ENCODE measurements at regions not wholly inside any gene's neighbourhood (a gene's known extent, or its start where the extent isn't known, plus 50 kb on each side); places are given as distances from the start of the nearest gene placed in this dataset.
"Not testable (repeated sequence)": the region's sequence is repeated elsewhere in the genome, so short reads cannot be mapped to it uniquely, and the experiment has no call there.

GRCh38 chr20:19835533-19836222 is 77.6 kb downstream of the RIN2 start:
- H3K4me1 ChIP-seq (ENCODE audit: control insufficient read depth in 1 of 2, extremely low read depth in 1 of 2, insufficient read depth in 2 of 2, low read length in 2 of 2) = no peaks in the 10 kb centered on the region
- H3K9me3 ChIP-seq = no peaks in the 10 kb centered on the region
- H3K27me3 ChIP-seq (replicated peaks in 1 of 2; ENCODE audit: control insufficient read depth in 2 of 2, extremely low read depth in 1 of 2, insufficient read depth in 2 of 2, low read length in 1 of 2) = peaks cover 0 to 19% of the 10 kb centered on the region in 2 experiments
- DNase-seq (no peak), ATAC-seq (replicated peaks in 1 of 4) (no peak)
- no peak overlapping the region for H3K4me3 ChIP-seq (ENCODE audit: control insufficient read depth in 1 of 2, extremely low read depth in 1 of 2, low read length in 1 of 2)
- no peak overlapping the region for H3K27ac Mint-ChIP-seq
- peaks cover 0 to 9% (median 7%) of the 10 kb centered on the region in 3 donors for H3K4me1 Mint-ChIP-seq
- WGBS (ENCODE audit: insufficient coverage) = 64% methylated on average over 5 of the region's 9 CpGs
- ChIA-PET CTCF (no interaction called here), POLR2A (no interaction called here)
- H3K4me3 Mint-ChIP-seq = no peak overlapping the region
- no peaks in the 10 kb centered on the region for H3K9me3 Mint-ChIP-seq
- H3K36me3 Mint-ChIP-seq = no peaks in the 10 kb centered on the region
- no peak overlapping the region for H3K27ac ChIP-seq (ENCODE audit: low read length)
- H3K27me3 Mint-ChIP-seq = peaks cover 3 to 7% of the 10 kb centered on the region in 2 donors
- no peaks in the 10 kb centered on the region for H3K36me3 ChIP-seq (ENCODE audit: control insufficient read depth in 2 of 2, extremely low read depth in 1 of 2, insufficient read depth in 1 of 2, low read length in 1 of 2)

GRCh38 chr20:19838468-19838867 is 80.4 kb downstream of the RIN2 start:
- Histone ChIP-seq H3K27ac (ENCODE audit: low read length) (no peak overlapping the region), H3K4me1 (ENCODE audit: control insufficient read depth in 1 of 2, extremely low read depth in 1 of 2, insufficient read depth in 2 of 2, low read length in 2 of 2) (no peaks in the 10 kb centered on the region), H3K9me3 (no peaks in the 10 kb centered on the region), H3K36me3 (ENCODE audit: control insufficient read depth in 2 of 2, extremely low read depth in 1 of 2, insufficient read depth in 1 of 2, low read length in 1 of 2) (no peaks in the 10 kb centered on the region), H3K4me3 (ENCODE audit: control insufficient read depth in 1 of 2, extremely low read depth in 1 of 2, low read length in 1 of 2) (no peak overlapping the region), H3K27me3 (replicated peaks in 1 of 2; ENCODE audit: control insufficient read depth in 2 of 2, extremely low read depth in 1 of 2, insufficient read depth in 2 of 2, low read length in 1 of 2) (peaks cover 0 to 8% of the 10 kb centered on the region in 2 experiments)
- Mint-ChIP-seq H3K9me3 (peaks cover 3% of the 10 kb centered on the region in 3 donors), H3K27ac (no peak overlapping the region), H3K4me1 (no peaks in the 10 kb centered on the region), H3K4me3 (no peak overlapping the region), H3K36me3 (no peaks in the 10 kb centered on the region), H3K27me3 (no peaks in the 10 kb centered on the region)
- DNase-seq (no peak), ATAC-seq (replicated peaks in 1 of 4) (no peak)
- 87% methylated on average over 3 of the region's 5 CpGs for WGBS (ENCODE audit: insufficient coverage)
- ChIA-PET POLR2A (no interaction called here), CTCF (no interaction called here)

DNA sequence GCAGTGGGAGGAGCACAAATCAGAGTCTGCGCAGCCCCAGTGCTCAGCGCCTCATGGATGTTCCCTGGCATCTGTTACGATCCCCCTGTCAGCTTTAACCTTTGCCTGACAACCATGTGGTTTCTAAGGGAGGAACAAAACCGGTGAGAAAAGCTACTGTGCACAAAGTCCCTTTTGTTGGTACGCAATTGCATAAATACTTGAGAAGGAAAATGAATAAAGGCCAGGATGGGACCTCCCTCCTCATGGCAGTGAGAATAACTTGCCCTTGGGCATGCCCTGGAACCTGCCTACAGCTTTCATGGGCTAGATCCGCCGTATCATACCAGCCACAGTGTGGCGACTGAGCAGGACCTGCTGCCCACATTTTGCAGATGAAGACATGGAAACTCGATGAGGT is 81.0 kb downstream of the RIN2 start:
- DNase-seq = no peak
- Histone ChIP-seq H3K9me3 (no peaks in the 10 kb centered on the region), H3K4me3 (ENCODE audit: control insufficient read depth in 1 of 2, extremely low read depth in 1 of 2, low read length in 1 of 2) (no peak overlapping the region), H3K27ac (ENCODE audit: low read length) (no peak overlapping the region), H3K4me1 (ENCODE audit: control insufficient read depth in 1 of 2, extremely low read depth in 1 of 2, insufficient read depth in 2 of 2, low read length in 2 of 2) (no peaks in the 10 kb centered on the region), H3K36me3 (ENCODE audit: control insufficient read depth in 2 of 2, extremely low read depth in 1 of 2, insufficient read depth in 1 of 2, low read length in 1 of 2) (no peaks in the 10 kb centered on the region), H3K27me3 (replicated peaks in 1 of 2; ENCODE audit: control insufficient read depth in 2 of 2, extremely low read depth in 1 of 2, insufficient read depth in 2 of 2, low read length in 1 of 2) (peaks cover 0 to 5% of the 10 kb centered on the region in 2 experiments)
- POLR2A ChIA-PET = no interaction called here
- CTCF ChIA-PET = no interaction called here
- Mint-ChIP-seq H3K36me3 (no peaks in the 10 kb centered on the region), H3K9me3 (peaks cover 3% of the 10 kb centered on the region in 3 donors), H3K4me1 (no peaks in the 10 kb centered on the region), H3K27ac (no peak overlapping the region), H3K4me3 (no peak overlapping the region), H3K27me3 (no peaks in the 10 kb centered on the region)
- ATAC-seq (replicated peaks in 1 of 4) = no peak
- 91% methylated on average over 8 of the region's 9 CpGs for WGBS (ENCODE audit: insufficient coverage)

DNA sequence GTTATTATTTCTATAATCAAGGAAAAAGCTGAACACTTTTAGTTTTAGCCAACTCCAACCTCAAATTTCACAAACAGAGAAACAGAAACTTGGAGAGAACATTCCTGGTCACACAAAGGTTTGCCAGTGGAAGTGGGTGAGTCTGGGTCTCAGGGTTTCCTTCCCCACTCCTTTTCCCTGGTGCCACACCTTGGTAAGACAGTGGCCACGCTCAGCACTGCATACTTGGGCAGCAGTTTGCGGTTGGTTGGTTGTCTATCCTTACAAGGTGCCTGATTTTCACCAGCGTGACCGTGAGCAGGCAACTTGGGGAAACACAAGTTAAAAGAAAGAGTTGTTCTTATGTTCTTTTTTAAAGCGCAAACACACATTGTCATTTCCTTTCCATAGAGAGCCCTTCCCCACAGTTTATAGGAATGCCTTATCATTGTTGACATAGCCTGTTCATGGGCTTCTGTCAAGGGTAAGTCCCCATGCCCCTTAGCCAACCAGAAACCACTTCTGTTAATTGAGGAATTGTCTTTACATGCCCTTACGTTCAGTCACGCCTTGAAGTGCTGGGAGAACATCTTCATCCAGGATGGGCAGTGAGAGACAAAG is 82.2 kb downstream of the RIN2 start:
- WGBS (ENCODE audit: insufficient coverage) = 72% methylated on average over 2 of the region's 7 CpGs
- Histone ChIP-seq H3K27me3 (replicated peaks in 1 of 2; ENCODE audit: control insufficient read depth in 2 of 2, extremely low read depth in 1 of 2, insufficient read depth in 2 of 2, low read length in 1 of 2) (no peaks in the 10 kb centered on the region), H3K4me1 (ENCODE audit: control insufficient read depth in 1 of 2, extremely low read depth in 1 of 2, insufficient read depth in 2 of 2, low read length in 2 of 2) (no peaks in the 10 kb centered on the region), H3K4me3 (ENCODE audit: control insufficient read depth in 1 of 2, extremely low read depth in 1 of 2, low read length in 1 of 2) (no peak overlapping the region), H3K9me3 (no peaks in the 10 kb centered on the region), H3K27ac (ENCODE audit: low read length) (no peak overlapping the region), H3K36me3 (ENCODE audit: control insufficient read depth in 2 of 2, extremely low read depth in 1 of 2, insufficient read depth in 1 of 2, low read length in 1 of 2) (no peaks in the 10 kb centered on the region)
- ChIA-PET CTCF (no interaction called here), POLR2A (no interaction called here)
- no peaks in the 10 kb centered on the region for H3K27me3 Mint-ChIP-seq
- no peaks in the 10 kb centered on the region for H3K4me1 Mint-ChIP-seq
- ATAC-seq (replicated peaks in 1 of 4) (no peak), DNase-seq (no peak)
- peaks cover 3% of the 10 kb centered on the region in 3 donors for H3K9me3 Mint-ChIP-seq
- H3K27ac Mint-ChIP-seq = no peak overlapping the region
- no peaks in the 10 kb centered on the region for H3K36me3 Mint-ChIP-seq
- H3K4me3 Mint-ChIP-seq = no peak overlapping the region

GRCh38 chr20:19841740-19842139 is 83.7 kb downstream of the RIN2 start:
- Histone ChIP-seq H3K4me3 (ENCODE audit: control insufficient read depth in 1 of 2, extremely low read depth in 1 of 2, low read length in 1 of 2) (no peak overlapping the region), H3K27ac (ENCODE audit: low read length) (no peak overlapping the region), H3K27me3 (replicated peaks in 1 of 2; ENCODE audit: control insufficient read depth in 2 of 2, extremely low read depth in 1 of 2, insufficient read depth in 2 of 2, low read length in 1 of 2) (no peaks in the 10 kb centered on the region), H3K9me3 (no peaks in the 10 kb centered on the region), H3K4me1 (ENCODE audit: control insufficient read depth in 1 of 2, extremely low read depth in 1 of 2, insufficient read depth in 2 of 2, low read length in 2 of 2) (no peaks in the 10 kb centered on the region), H3K36me3 (ENCODE audit: control insufficient read depth in 2 of 2, extremely low read depth in 1 of 2, insufficient read depth in 1 of 2, low read length in 1 of 2) (no peaks in the 10 kb centered on the region)
- CTCF ChIA-PET = no interaction called here
- no peaks in the 10 kb centered on the region for H3K4me1 Mint-ChIP-seq
- peaks cover 3% of the 10 kb centered on the region in 3 donors for H3K9me3 Mint-ChIP-seq
- no peak overlapping the region for H3K27ac Mint-ChIP-seq
- no peaks in the 10 kb centered on the region for H3K36me3 Mint-ChIP-seq
- H3K27me3 Mint-ChIP-seq = peaks cover 0 to 5% of the 10 kb centered on the region in 2 donors
- ATAC-seq (replicated peaks in 1 of 4) (no peak), DNase-seq (no peak)
- H3K4me3 Mint-ChIP-seq = no peak overlapping the region
- POLR2A ChIA-PET = interaction anchor here in 1 of 2 donors (0.7 kb wide), 1 partner anchor 320 kb away, joined by 3 read pairs; no protein-coding TSS in a partner anchor

DNA sequence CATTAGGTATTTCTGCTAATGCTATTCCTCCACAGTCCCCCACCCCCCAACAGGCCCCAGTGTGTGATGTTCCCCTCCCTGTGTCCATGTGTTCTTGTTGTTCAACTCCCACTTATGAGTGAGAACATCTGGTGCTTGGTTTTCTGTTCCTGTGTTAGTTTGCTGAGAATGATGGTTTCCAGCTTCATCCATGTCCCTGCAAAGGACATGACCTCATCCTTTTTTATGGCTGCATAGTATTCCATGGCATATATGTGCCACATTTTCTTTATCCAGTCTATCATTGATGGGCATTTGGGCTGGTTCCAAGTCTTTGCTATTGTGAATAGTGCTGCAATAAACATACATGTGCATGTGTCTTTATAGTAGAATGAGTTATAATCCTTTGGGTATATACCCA is 86.8 kb downstream of the RIN2 start:
- H3K27ac Mint-ChIP-seq; H3K27me3 ChIP-seq (replicated peaks in 1 of 2; ENCODE audit: control insufficient read depth in 2 of 2, extremely low read depth in 1 of 2, insufficient read depth in 2 of 2, low read length in 1 of 2); H3K4me1 ChIP-seq (ENCODE audit: control insufficient read depth in 1 of 2, extremely low read depth in 1 of 2, insufficient read depth in 2 of 2, low read length in 2 of 2); POLR2A ChIA-PET; H3K9me3 Mint-ChIP-seq; H3K4me1 Mint-ChIP-seq; CTCF ChIA-PET; H3K27ac ChIP-seq (ENCODE audit: low read length); H3K4me3 Mint-ChIP-seq; H3K4me3 ChIP-seq (ENCODE audit: control insufficient read depth in 1 of 2, extremely low read depth in 1 of 2, low read length in 1 of 2); H3K36me3 ChIP-seq (ENCODE audit: control insufficient read depth in 2 of 2, extremely low read depth in 1 of 2, insufficient read depth in 1 of 2, low read length in 1 of 2); H3K36me3 Mint-ChIP-seq; ATAC-seq (replicated peaks in 1 of 4); DNase-seq; H3K9me3 ChIP-seq: not testable (repeated sequence)
- H3K27me3 Mint-ChIP-seq = peaks cover 4 to 16% of the 10 kb centered on the region in 2 donors

DNA sequence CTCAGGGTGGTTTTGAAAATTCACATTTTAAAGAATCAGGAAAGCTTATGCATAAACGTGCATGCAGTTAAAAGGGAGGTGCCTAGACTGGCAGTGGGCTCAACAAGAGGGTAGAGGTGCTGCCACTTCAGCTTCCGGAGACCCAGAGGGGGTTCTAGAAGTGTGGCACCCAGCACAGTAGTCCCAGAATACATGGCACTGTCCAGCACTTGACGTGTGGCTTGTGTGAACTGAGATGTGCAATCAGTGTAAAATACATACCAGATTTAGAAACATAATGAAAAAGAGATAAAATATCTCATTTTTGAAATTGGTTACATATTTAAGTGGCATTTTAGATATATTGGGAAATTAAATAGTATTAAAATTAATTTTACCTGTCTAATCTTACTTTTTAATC is 89.3 kb downstream of the RIN2 start:
- H3K4me3 Mint-ChIP-seq = no peak overlapping the region
- no peaks in the 10 kb centered on the region for H3K36me3 ChIP-seq (ENCODE audit: control insufficient read depth in 2 of 2, extremely low read depth in 1 of 2, insufficient read depth in 1 of 2, low read length in 1 of 2)
- no peaks in the 10 kb centered on the region for H3K9me3 ChIP-seq
- H3K4me1 Mint-ChIP-seq = no peaks in the 10 kb centered on the region
- H3K9me3 Mint-ChIP-seq = peaks cover 3% of the 10 kb centered on the region in 3 donors
- H3K4me1 ChIP-seq (ENCODE audit: control insufficient read depth in 1 of 2, extremely low read depth in 1 of 2, insufficient read depth in 2 of 2, low read length in 2 of 2) = no peaks in the 10 kb centered on the region
- CTCF ChIA-PET = no interaction called here
- DNase-seq (no peak), ATAC-seq (replicated peaks in 1 of 4) (no peak)
- WGBS (ENCODE audit: insufficient coverage) = 25% methylated on average over 1 of the region's 3 CpGs
- POLR2A ChIA-PET = no interaction called here
- H3K36me3 Mint-ChIP-seq = no peaks in the 10 kb centered on the region
- H3K4me3 ChIP-seq (ENCODE audit: control insufficient read depth in 1 of 2, extremely low read depth in 1 of 2, low read length in 1 of 2) = no peak overlapping the region
- H3K27ac ChIP-seq (ENCODE audit: low read length) = no peak overlapping the region
- peaks cover 9 to 17% of the 10 kb centered on the region in 2 donors for H3K27me3 Mint-ChIP-seq
- peaks cover 0 to 4% of the 10 kb centered on the region in 2 experiments for H3K27me3 ChIP-seq (replicated peaks in 1 of 2; ENCODE audit: control insufficient read depth in 2 of 2, extremely low read depth in 1 of 2, insufficient read depth in 2 of 2, low read length in 1 of 2)
- no peak overlapping the region for H3K27ac Mint-ChIP-seq

Data from T-cell (primary cell).